ENCODE measurements at regions not wholly inside any gene's neighbourhood (a gene's known extent, or its start where the extent isn't known, plus 50 kb on each side); places are given as distances from the start of the nearest gene placed in this dataset.
"Not testable (repeated sequence)": the region's sequence is repeated elsewhere in the genome, so short reads cannot be mapped to it uniquely, and the experiment has no call there.

DNA sequence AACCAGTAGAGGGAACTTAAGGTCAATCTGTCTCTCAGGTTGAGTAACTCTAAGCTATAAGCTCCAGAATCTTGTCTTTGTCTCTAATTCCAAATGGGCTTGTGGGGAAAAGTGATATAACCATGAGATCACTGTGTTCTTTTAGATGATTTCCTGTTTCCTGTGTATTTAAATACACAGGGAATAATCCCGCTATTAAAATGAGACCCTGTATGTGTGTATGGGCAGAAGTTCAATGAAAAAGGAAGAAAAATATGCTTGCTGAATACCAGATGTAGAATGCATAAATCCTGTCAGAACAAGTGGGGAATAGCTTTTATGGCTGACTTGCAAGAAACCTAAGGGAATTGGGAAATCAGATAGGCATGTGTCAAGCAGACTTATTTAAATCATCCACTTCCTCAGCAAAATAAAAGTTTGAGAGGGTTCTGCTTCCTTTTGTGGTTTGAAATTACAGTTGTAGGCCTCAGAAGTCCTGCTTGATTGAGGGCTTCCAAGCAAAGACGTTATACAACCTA is 164.7 kb upstream of the PDE7B start:
- TF ChIP-seq TARDBP (IDR thresholded peaks at IDR 0.05), result no peak
- no peak for TF ChIP-seq CTBP1 (IDR thresholded peaks at IDR 0.05; ENCODE audit: borderline replicate concordance)
- no peak for TF ChIP-seq BHLHE40 (IDR thresholded peaks at IDR 0.05; ENCODE audit: borderline replicate concordance)
- TF ChIP-seq, protein P1, sequence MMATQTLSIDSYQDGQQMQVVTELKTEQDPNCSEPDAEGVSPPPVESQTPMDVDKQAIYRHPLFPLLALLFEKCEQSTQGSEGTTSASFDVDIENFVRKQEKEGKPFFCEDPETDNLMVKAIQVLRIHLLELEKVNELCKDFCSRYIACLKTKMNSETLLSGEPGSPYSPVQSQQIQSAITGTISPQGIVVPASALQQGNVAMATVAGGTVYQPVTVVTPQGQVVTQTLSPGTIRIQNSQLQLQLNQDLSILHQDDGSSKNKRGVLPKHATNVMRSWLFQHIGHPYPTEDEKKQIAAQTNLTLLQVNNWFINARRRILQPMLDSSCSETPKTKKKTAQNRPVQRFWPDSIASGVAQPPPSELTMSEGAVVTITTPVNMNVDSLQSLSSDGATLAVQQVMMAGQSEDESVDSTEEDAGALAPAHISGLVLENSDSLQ (IDR thresholded peaks at IDR 0.05), result no peak
- TF ChIP-seq SP1 (IDR thresholded peaks at IDR 0.05), result no peak
- TF ChIP-seq ARNT (IDR thresholded peaks at IDR 0.05), result no peak
- no peak for TF ChIP-seq SUZ12 (IDR thresholded peaks at IDR 0.05)
- no peak for TF ChIP-seq FOXA1 (IDR thresholded peaks at IDR 0.05)
- no peak for TF ChIP-seq FOXM1 (IDR thresholded peaks at IDR 0.05; ENCODE audit: borderline replicate concordance)
- no peak for TF ChIP-seq HDGF (IDR thresholded peaks at IDR 0.05; ENCODE audit: borderline replicate concordance)
- ChIA-PET CTCF (no interaction called here), POLR2A (no interaction called here)
- DNase-seq (ENCODE audit: extremely low spot score), result no peak

DNA sequence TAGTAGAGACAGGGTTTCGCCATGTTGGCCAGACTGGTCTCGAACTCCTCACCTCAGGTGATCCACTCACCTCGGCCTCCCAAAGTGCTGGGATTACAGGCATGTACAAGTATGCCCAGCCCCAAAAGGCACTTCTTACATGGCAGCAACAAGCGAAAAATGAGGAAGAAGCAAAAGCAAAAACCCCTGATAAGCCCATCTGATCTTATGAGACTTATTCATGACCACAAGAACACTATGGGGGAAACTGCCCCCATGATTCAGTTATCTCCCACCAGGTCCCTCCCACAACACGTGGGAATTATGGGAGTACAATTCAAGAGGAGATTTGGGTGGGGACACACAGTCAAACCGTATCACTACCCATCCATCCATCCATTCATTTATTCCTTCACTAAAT is 163.0 kb upstream of the PDE7B start:
- CTCF ChIA-PET; DNase-seq (ENCODE audit: extremely low spot score); POLR2A ChIA-PET: not testable (repeated sequence)

DNA sequence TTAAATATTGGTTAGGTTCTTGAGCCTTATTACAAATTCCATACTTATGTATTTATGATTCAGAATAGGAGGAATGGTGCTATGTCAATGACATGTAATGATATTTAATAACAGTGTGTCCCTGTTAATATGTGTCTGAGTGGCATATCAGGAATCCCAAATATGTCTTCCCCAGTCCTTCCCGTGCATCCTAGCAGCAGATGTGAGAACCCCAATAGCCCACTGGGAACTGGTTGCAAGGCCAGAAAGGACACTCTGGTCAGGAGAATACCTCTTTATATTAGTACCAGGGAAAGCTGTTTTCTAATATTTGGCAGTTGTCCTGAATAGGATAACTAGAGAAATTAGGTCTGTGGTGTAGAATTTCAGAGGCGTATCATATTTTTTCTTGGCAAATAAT is 159.1 kb upstream of the PDE7B start:
- POLR2A ChIA-PET, result no interaction called here
- CTCF ChIA-PET, result no interaction called here
- DNase-seq (ENCODE audit: extremely low spot score), result no peak
- TF ChIP-seq L3MBTL2 (conservative IDR thresholded peaks at IDR 0.05) (no peak), ARNT (IDR thresholded peaks at IDR 0.05) (no peak)

DNA sequence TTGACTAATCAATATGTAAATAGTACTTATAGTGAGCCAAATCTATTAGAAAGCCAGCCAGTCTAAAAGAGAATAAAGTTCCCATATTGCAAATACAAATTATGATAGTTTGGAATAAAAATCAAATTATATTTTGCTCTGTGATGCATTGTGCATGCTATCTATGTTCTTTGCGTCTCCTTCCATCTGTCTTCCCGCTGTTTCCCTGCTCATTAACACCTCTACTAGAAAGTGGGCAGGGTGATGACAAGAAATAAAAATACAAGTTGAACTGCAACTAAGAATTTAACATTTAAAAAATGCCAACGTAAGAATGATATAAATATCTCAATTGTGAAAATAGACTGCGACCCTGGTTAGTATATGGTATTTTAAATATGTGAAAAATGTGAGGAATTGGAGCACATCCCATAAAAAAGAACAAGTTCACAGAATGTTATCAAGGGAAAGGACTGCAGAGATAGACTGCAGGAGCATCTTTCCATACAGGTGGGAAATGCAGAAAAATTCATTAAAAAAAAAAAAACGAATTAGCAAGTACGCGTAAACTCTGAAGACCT is 157.6 kb upstream of the PDE7B start:
- CTCF ChIA-PET, result no interaction called here
- no peak for DNase-seq (ENCODE audit: extremely low spot score)
- POLR2A ChIA-PET, result no interaction called here

DNA sequence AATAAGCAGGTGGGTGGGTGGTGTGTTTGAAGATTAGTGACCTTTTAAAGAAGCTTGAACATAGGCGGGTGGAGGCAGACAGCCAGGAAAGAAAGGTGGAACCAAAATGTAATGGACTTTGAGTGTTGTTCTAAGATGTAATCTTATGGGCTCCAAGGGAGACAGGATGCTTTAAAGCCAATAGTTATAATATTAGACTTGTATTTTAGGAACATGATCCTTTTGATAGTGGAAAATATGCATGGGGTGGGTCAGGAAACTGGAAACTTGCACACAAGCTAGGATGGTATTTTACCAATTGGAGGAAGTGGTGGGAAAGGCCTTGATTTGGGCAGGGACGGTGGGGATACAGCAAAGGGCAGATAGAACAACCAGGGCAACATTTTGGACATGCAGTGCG is 151.8 kb upstream of the PDE7B start:
- ChIA-PET CTCF (interaction anchor here (0.7 kb wide), 1 partner anchor 60 kb away, joined by 7 read pairs; no protein-coding TSS in a partner anchor), POLR2A (no interaction called here)
- no peak for TF ChIP-seq LEF1 (IDR thresholded peaks at IDR 0.05; ENCODE audit: borderline replicate concordance)
- no peak for TF ChIP-seq CTBP1 (IDR thresholded peaks at IDR 0.05; ENCODE audit: borderline replicate concordance)
- no peak for TF ChIP-seq TARDBP (IDR thresholded peaks at IDR 0.05)
- TF ChIP-seq FOXK2 (IDR thresholded peaks at IDR 0.05), result no peak
- TF ChIP-seq ARNT (IDR thresholded peaks at IDR 0.05), result no peak
- TF ChIP-seq BHLHE40 (IDR thresholded peaks at IDR 0.05; ENCODE audit: borderline replicate concordance), result no peak
- no peak for DNase-seq (ENCODE audit: extremely low spot score)

More for the DNA sequence above, 157.6 kb upstream of the PDE7B start:
- TF ChIP-seq TARDBP (IDR thresholded peaks at IDR 0.05) (no peak), FOXM1 (IDR thresholded peaks at IDR 0.05; ENCODE audit: borderline replicate concordance) (no peak), L3MBTL2 (conservative IDR thresholded peaks at IDR 0.05) (no peak), ZNF384 (IDR thresholded peaks at IDR 0.05) (no peak), SUZ12 (IDR thresholded peaks at IDR 0.05) (no peak), BHLHE40 (IDR thresholded peaks at IDR 0.05; ENCODE audit: borderline replicate concordance) (no peak), NFRKB (IDR thresholded peaks at IDR 0.05) (no peak), SP1 (IDR thresholded peaks at IDR 0.05) (no peak), LEF1 (IDR thresholded peaks at IDR 0.05; ENCODE audit: borderline replicate concordance) (no peak), FOXK2 (IDR thresholded peaks at IDR 0.05) (no peak), ARNT (IDR thresholded peaks at IDR 0.05) (no peak), FOXA1 (IDR thresholded peaks at IDR 0.05) (no peak), ELF4 (IDR thresholded peaks at IDR 0.05) (no peak), CTBP1 (IDR thresholded peaks at IDR 0.05; ENCODE audit: borderline replicate concordance) (no peak), HDGF (IDR thresholded peaks at IDR 0.05; ENCODE audit: borderline replicate concordance) (no peak)
- TF ChIP-seq, protein P1 (IDR thresholded peaks at IDR 0.05), result no peak

DNA sequence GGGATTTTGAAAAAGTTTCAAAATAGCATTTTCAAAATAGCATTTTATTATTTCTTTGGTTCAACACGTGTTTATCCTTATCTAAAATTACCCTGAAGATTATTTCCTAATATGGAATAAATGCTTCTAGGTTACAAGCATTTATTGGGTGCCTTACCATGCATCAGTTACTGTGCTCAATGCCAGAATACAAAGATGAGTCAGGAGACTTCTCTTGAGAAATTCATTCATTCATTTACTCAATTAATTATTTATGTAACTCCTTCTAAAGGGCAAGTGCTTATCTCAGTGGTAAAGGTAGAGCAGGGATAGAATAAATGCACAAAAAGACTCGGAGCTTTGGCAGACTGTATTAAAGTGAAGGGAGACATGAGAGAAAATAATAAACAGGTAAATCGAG is 150.1 kb upstream of the PDE7B start:
- DNase-seq (ENCODE audit: extremely low spot score), result no peak
- TF ChIP-seq HDGF (IDR thresholded peaks at IDR 0.05; ENCODE audit: borderline replicate concordance), result no peak
- no peak for TF ChIP-seq ELF4 (IDR thresholded peaks at IDR 0.05)
- no peak for TF ChIP-seq L3MBTL2 (conservative IDR thresholded peaks at IDR 0.05)
- POLR2A ChIA-PET, result no interaction called here
- CTCF ChIA-PET, result no interaction called here

DNA sequence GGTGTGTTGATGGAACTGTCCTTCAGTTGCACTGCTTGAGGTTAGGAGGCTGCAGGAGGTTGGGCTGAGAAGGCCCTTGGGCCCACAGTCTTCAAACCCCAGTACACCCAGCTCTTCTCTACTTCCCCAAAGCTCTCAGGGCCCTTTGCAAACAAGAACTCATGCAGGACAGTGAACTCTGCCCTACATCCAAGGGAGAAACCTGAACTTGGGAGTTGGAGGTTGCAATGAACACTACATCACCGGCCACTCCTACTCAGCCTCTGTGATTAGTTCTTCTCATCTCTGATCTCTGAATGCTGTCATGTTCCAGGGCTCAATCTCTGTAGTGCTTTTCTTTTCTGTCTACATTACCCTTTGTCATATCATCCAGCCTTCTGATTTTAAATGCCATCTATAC is 148.5 kb upstream of the PDE7B start:
- ChIA-PET CTCF (no interaction called here), POLR2A (no interaction called here)
- no peak for DNase-seq (ENCODE audit: extremely low spot score)
- no peak for TF ChIP-seq FOXK2 (IDR thresholded peaks at IDR 0.05)

DNA sequence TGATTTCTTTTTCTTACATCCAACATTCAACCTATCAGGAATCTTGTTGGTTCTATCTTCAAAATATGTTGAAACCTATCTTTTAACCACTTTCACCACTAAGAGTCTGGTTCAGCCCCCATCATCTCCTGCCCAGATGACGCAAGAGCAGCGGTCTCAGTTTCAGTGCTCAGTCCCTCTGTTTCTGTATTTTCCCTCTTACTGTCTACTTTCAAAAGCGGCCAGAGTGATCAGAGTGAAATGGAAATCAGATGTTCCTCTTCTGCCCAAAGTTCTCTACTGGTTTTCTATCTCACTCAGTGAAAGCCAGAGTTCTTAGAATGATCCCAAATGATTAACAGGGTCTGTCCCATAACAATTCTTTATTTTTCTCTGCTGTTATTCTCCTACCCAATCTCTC is 147.9 kb upstream of the PDE7B start:
- ChIA-PET POLR2A (no interaction called here), CTCF (no interaction called here)
- TF ChIP-seq SP1 (IDR thresholded peaks at IDR 0.05) (no peak), FOXM1 (IDR thresholded peaks at IDR 0.05; ENCODE audit: borderline replicate concordance) (no peak), FOXA1 (IDR thresholded peaks at IDR 0.05) (no peak), FOXK2 (IDR thresholded peaks at IDR 0.05) (no peak), HDGF (IDR thresholded peaks at IDR 0.05; ENCODE audit: borderline replicate concordance) (no peak), BHLHE40 (IDR thresholded peaks at IDR 0.05; ENCODE audit: borderline replicate concordance) (no peak), ELF4 (IDR thresholded peaks at IDR 0.05) (no peak), L3MBTL2 (conservative IDR thresholded peaks at IDR 0.05) (no peak), TARDBP (IDR thresholded peaks at IDR 0.05) (no peak), ZNF384 (IDR thresholded peaks at IDR 0.05) (no peak), LEF1 (IDR thresholded peaks at IDR 0.05; ENCODE audit: borderline replicate concordance) (no peak), ARNT (IDR thresholded peaks at IDR 0.05) (no peak), SUZ12 (IDR thresholded peaks at IDR 0.05) (no peak), CTBP1 (IDR thresholded peaks at IDR 0.05; ENCODE audit: borderline replicate concordance) (no peak), NFRKB (IDR thresholded peaks at IDR 0.05) (no peak)
- TF ChIP-seq, protein P1 (IDR thresholded peaks at IDR 0.05), result no peak
- no peak for DNase-seq (ENCODE audit: extremely low spot score)

Measured in HEK293T (cell line).